ENCODE measurements at regions not wholly inside any gene's neighbourhood (a gene's known extent, or its start where the extent isn't known, plus 50 kb on each side); places are given as distances from the start of the nearest gene placed in this dataset.

DNA sequence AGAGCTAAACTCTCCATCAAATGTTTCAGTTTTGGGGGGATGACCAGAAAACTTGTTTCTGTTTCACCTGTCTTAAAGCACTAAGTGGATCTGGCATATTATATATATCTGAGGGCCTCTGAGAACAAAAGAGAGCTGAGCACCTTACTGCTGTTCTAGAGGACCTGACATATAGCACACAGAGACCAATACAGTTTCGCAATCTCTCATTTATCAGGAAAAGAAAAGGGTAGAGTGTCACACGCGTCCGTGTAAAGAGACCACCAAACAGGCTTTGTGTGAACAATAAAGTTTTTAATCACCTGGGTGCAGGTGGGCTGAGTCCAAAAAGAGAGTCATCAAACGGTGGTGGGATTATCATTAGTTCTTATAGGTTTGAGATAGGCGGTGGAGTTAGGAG, 434.5 kb upstream of the KCND2 start (continued):
- TF ChIP-seq, protein P1, sequence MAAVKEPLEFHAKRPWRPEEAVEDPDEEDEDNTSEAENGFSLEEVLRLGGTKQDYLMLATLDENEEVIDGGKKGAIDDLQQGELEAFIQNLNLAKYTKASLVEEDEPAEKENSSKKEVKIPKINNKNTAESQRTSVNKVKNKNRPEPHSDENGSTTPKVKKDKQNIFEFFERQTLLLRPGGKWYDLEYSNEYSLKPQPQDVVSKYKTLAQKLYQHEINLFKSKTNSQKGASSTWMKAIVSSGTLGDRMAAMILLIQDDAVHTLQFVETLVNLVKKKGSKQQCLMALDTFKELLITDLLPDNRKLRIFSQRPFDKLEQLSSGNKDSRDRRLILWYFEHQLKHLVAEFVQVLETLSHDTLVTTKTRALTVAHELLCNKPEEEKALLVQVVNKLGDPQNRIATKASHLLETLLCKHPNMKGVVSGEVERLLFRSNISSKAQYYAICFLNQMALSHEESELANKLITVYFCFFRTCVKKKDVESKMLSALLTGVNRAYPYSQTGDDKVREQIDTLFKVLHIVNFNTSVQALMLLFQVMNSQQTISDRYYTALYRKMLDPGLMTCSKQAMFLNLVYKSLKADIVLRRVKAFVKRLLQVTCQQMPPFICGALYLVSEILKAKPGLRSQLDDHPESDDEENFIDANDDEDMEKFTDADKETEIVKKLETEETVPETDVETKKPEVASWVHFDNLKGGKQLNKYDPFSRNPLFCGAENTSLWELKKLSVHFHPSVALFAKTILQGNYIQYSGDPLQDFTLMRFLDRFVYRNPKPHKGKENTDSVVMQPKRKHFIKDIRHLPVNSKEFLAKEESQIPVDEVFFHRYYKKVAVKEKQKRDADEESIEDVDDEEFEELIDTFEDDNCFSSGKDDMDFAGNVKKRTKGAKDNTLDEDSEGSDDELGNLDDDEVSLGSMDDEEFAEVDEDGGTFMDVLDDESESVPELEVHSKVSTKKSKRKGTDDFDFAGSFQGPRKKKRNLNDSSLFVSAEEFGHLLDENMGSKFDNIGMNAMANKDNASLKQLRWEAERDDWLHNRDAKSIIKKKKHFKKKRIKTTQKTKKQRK (IDR thresholded peaks at IDR 0.05; ENCODE audit: low read depth, low read length), result no peak

- Histone ChIP-seq H3K36me3 (ENCODE audit: control insufficient read depth in 2 of 2, insufficient read depth in 2 of 2, low read length in 1 of 2) (no peaks in the 10 kb centered on the region), H4K20me1 (ENCODE audit: control insufficient read depth, insufficient read depth) (no peaks in the 10 kb centered on the region), H2AFZ (ENCODE audit: control insufficient read depth, low read depth, low read length) (no peak overlapping the region), H3K4me3 (no peak overlapping the region), H3K9ac (ENCODE audit: control insufficient read depth, insufficient read depth, low read length) (no peak overlapping the region), H3K4me1 (ENCODE audit: control insufficient read depth, insufficient read depth, low read length) (no peaks in the 10 kb centered on the region), H3K27ac (ENCODE audit: control insufficient read depth, insufficient read depth) (no peak overlapping the region), H3K9me3 (replicated peaks; ENCODE audit: control insufficient read depth, insufficient read depth, low read length) (no peaks in the 10 kb centered on the region), H3K27me3 (replicated peaks in 1 of 2; ENCODE audit: control insufficient read depth in 2 of 2, insufficient read depth in 2 of 2, low read length in 1 of 2) (no peaks in the 10 kb centered on the region), H3K4me2 (ENCODE audit: control insufficient read depth, insufficient read depth) (no peak overlapping the region), H3K79me2 (ENCODE audit: control insufficient read depth, insufficient read depth, low read length) (no peaks in the 10 kb centered on the region)
- CTCF ChIA-PET, result no interaction called here
- SMC1A ChIA-PET (ENCODE audit: uncharacterized antibody, unreplicated experiment), result no interaction called here
- ATAC-seq (0 out of 3 replicates have a peak, but pooled peaks have one; percentile 27), DNase-seq (ENCODE audit: low read depth, low spot score) (no peak), FAIRE-seq (no peak)
- POLR2A ChIA-PET, result no interaction called here
- RAD21 ChIA-PET (ENCODE audit: unreplicated experiment), result no interaction called here
- no TSS peak for BruUV-seq (replicated peaks)
- intact Hi-C loops (cut with micrococcal nuclease; ENCODE audit: unreplicated experiment), result no loop called here
- in situ Hi-C loops (cut with MboI), result no loop called here
- 3% methylated on average over 1 of the region's 1 CpG for WGBS (ENCODE audit: insufficient coverage, insufficient replicate concordance, low lambda C conversion rate, missing lambda C conversion rate)
- TF ChIP-seq ZNF207 (IDR thresholded peaks at IDR 0.05; ENCODE audit: borderline replicate concordance), result no peak
- no peak for TF ChIP-seq GATAD2B (conservative IDR thresholded peaks at IDR 0.05; ENCODE audit: low read depth)
- TF ChIP-seq EZH2 (IDR thresholded peaks at IDR 0.05; ENCODE audit: borderline replicate concordance, control insufficient read depth, low read depth, low read length), result no peak
- TF ChIP-seq NFXL1 (IDR thresholded peaks at IDR 0.05; ENCODE audit: borderline replicate concordance), result no peak
- no peak for TF ChIP-seq KDM1A (IDR thresholded peaks at IDR 0.05; ENCODE audit: borderline replicate concordance)
- TF ChIP-seq, protein P2, sequence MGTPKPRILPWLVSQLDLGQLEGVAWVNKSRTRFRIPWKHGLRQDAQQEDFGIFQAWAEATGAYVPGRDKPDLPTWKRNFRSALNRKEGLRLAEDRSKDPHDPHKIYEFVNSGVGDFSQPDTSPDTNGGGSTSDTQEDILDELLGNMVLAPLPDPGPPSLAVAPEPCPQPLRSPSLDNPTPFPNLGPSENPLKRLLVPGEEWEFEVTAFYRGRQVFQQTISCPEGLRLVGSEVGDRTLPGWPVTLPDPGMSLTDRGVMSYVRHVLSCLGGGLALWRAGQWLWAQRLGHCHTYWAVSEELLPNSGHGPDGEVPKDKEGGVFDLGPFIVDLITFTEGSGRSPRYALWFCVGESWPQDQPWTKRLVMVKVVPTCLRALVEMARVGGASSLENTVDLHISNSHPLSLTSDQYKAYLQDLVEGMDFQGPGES (IDR thresholded peaks at IDR 0.05), result no peak
- TF ChIP-seq RB1 (IDR thresholded peaks at IDR 0.05; ENCODE audit: borderline replicate concordance), result no peak
- TF ChIP-seq KAT2A (conservative IDR thresholded peaks at IDR 0.05; ENCODE audit: control insufficient read depth, low read depth, low read length), result no peak
- TF ChIP-seq SIX5 (IDR thresholded peaks at IDR 0.05; ENCODE audit: low read depth, low read length, severe bottlenecking), result no peak
- TF ChIP-seq TCF3 (IDR thresholded peaks at IDR 0.05; ENCODE audit: borderline replicate concordance, insufficient read depth, low read depth, low read length), result no peak
- TF ChIP-seq, protein P3, sequence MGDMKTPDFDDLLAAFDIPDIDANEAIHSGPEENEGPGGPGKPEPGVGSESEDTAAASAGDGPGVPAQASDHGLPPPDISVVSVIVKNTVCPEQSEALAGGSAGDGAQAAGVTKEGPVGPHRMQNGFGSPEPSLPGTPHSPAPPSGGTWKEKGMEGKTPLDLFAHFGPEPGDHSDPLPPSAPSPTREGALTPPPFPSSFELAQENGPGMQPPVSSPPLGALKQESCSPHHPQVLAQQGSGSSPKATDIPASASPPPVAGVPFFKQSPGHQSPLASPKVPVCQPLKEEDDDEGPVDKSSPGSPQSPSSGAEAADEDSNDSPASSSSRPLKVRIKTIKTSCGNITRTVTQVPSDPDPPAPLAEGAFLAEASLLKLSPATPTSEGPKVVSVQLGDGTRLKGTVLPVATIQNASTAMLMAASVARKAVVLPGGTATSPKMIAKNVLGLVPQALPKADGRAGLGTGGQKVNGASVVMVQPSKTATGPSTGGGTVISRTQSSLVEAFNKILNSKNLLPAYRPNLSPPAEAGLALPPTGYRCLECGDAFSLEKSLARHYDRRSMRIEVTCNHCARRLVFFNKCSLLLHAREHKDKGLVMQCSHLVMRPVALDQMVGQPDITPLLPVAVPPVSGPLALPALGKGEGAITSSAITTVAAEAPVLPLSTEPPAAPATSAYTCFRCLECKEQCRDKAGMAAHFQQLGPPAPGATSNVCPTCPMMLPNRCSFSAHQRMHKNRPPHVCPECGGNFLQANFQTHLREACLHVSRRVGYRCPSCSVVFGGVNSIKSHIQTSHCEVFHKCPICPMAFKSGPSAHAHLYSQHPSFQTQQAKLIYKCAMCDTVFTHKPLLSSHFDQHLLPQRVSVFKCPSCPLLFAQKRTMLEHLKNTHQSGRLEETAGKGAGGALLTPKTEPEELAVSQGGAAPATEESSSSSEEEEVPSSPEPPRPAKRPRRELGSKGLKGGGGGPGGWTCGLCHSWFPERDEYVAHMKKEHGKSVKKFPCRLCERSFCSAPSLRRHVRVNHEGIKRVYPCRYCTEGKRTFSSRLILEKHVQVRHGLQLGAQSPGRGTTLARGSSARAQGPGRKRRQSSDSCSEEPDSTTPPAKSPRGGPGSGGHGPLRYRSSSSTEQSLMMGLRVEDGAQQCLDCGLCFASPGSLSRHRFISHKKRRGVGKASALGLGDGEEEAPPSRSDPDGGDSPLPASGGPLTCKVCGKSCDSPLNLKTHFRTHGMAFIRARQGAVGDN (IDR thresholded peaks at IDR 0.05), result no peak
- TF ChIP-seq, protein P4, sequence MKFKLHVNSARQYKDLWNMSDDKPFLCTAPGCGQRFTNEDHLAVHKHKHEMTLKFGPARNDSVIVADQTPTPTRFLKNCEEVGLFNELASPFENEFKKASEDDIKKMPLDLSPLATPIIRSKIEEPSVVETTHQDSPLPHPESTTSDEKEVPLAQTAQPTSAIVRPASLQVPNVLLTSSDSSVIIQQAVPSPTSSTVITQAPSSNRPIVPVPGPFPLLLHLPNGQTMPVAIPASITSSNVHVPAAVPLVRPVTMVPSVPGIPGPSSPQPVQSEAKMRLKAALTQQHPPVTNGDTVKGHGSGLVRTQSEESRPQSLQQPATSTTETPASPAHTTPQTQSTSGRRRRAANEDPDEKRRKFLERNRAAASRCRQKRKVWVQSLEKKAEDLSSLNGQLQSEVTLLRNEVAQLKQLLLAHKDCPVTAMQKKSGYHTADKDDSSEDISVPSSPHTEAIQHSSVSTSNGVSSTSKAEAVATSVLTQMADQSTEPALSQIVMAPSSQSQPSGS (IDR thresholded peaks at IDR 0.05; ENCODE audit: low read length), result no peak
- TF ChIP-seq NR2F1 (conservative IDR thresholded peaks at IDR 0.05), result no peak
Observed at GRCh38 chr7:119842337-119842736, 430.6 kb upstream of the KCND2 start.
